ENCODE measurements at regions not wholly inside any gene's neighbourhood (a gene's known extent, or its start where the extent isn't known, plus 50 kb on each side); places are given as distances from the start of the nearest gene placed in this dataset.

GRCh38 chr13:36552334-36552733, 120.0 kb downstream of the CCNA1 start:
- DNase-seq, result no peak

DNA sequence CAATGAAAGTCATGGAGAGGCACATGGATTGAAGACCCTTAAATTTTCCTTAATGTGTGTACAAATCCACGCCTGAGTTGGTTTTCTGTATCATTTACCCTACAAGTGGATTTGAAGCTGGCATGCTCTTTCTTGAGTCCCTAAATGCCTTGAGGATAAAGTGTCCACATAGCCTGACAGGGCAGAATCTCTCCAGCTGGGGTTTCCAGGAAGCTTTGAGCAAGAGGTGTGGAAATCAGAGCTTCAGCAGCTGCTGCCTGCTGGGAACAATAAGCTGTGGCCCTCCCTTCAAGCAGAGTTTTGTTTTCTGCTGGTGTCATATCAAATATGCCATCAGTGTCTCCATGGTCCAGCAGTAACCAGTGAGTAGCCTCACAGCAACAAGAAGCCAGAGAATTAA, 120.3 kb upstream of the SERTM1 start:
- DNase-seq, result no peak

GRCh38 chr13:36555151-36555986, 118.5 kb upstream of the SERTM1 start:
- no peak for DNase-seq

DNA sequence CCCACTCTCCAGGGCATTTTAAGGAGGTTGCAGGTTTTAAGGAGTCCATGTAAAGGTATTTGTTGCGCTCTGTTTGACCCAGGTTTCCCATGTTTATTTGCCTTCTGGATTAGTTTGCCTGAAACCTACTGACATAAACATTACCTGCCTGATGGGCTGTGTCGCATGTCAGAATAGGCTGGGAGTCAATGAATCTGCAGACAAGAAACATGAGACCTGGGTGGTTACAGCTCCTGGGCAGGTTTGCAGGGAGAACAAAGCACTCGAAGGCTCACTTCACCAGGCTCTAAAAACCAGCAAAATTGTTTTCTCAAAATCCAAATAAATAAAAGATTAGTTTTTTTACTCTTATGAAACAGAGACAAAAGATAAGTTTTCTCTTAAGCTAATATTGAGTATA, 114.4 kb upstream of the SERTM1 start:
- DNase-seq, result peak; percentile 22

GRCh38 chr13:36567485-36567884, 106.3 kb upstream of the SERTM1 start:
- no peak for DNase-seq

DNA sequence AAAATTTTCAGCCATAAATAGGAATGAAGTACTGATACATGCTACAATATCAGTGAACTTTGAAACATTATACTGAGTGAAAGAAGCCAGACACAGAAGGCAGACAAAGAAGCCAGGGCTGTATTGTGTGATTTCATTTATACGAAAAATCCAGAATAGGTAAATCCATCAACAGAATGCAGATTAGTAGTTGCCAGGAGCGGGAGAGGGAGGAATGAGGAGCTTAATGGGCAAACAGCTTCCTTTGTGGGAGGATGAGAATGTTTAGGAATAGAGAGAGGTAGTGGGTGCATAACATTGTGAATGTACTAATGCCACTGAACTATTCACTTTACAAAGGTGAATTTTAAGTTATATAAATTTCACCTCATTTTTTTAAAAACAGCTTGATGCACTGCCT, 103.3 kb upstream of the SERTM1 start:
- DNase-seq, result no peak

DNA sequence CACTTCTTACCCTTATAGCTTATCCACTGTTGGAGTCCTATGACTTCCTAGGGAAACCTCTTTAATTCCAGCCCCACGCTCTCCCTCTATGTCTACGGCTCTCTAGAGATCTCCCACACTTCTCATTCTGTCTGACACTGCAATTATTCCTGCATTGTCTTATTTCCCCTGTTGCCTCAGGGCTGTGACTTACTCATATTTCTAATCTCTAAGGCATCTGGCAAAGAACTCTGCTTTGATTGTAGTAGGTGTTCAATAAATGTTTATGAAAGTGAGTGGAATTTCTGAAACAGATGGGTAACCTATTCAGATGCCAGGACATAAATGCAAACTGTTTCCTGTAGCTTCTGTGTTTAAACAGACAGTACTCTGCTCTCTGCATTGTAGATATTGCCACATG, 102.4 kb upstream of the SERTM1 start:
- DNase-seq, result no peak

DNA sequence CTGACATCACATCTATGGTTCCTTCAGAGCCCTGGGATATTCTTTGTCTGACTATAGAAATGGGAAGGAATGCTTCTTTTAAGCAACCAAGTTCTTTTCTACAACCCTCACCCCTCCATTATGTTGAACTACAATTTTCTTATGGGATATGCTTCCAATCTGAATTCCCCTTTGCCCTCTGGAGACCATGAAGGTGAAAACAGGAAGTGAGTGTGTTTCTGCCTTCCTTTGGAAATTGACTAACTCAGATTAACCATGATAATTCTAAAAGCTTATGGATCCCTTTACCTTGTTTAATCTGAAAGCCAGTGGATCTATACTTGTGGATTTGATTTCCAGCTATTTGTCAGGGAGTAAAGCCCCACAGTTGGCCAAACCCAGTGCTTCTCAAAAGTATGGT, 90.8 kb upstream of the SERTM1 start:
- no peak for DNase-seq

- DNase-seq, result no peak
Observed at GRCh38 chr13:36599641-36600040, 74.2 kb upstream of the SERTM1 start.

DNA sequence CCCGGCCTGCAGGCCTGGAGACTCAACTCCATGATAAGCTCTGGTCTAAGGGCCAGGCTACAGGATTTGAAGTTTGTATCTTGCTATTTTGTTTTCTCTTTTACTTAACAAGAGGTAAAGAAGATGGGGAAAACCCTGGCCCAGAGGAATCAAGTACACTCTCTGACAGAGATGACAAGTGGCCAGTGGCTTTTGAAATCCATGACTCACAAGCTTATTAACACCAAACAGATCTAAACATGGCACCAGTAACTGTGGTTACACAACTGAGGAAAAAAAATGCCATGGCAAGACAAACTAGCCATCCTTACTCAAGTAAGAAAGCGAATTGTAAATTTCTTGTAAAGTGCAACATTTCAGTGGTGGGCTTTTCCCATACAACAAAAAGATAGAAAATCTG, 72.6 kb upstream of the SERTM1 start:
- no peak for DNase-seq

DNA sequence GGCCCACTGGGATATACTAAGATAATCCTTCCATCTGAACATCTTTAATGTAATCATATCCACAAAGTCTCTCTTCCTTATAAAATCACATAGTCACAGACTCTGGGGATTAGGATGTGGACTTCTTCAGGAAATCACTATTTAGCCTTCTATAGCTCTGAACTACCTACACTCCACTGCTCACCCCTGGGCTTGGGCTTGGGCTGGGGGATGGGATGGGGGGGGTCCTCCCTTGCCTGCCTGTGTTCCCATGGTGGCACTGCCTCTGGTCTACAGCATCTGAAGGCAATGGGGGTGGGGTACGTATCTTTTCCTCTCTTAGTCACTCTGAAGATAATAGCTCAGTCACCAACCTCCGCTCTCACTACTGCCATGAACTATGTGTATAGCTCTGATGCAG, 67.8 kb upstream of the SERTM1 start:
- DNase-seq, result no peak

GRCh38 chr13:36608474-36608873, 65.3 kb upstream of the SERTM1 start:
- no peak for DNase-seq

- DNase-seq, result no peak
Observed at GRCh38 chr13:36612230-36612629, 61.6 kb upstream of the SERTM1 start.

- no peak for DNase-seq
Observed at GRCh38 chr13:36616706-36617105, 57.1 kb upstream of the SERTM1 start.

- no peak for DNase-seq
Observed at GRCh38 chr13:36619535-36619934, 54.3 kb upstream of the SERTM1 start.

Data from right kidney (tissue), 1 donor.